Natural killer cell (primary cell): ENCODE measurements at regions not wholly inside any gene's neighbourhood (a gene's known extent, or its start where the extent isn't known, plus 50 kb on each side); places are given as distances from the start of the nearest gene placed in this dataset.

ENCODE experiments used
- ATAC-seq, 3 donors: fragments of 150-1000 bp in 2 of 3; fragments of 200-7000 bp in 1 of 3; cut with Tn5 transposase; 1 replicate in 1 of 3; 2 replicates in 2 of 3; pipeline ENCODE4 v1.10.0; 2021; ENCODE audit warnings: mild to moderate bottlenecking in 2 of 3, moderate library complexity in 2 of 3
- DNase-seq, 2 donors: peaks; one replicate each; pipeline versions ENCODE4 v3.0.0 to v3.0.0-alpha.2; 2013 to 2021; ENCODE audit warnings: mixed read lengths in 1 of 2
- H3K27ac ChIP-seq: one replicate; pipeline ENCODE4 v1.5.1; 2013; ENCODE audit warnings: mild to moderate bottlenecking, low read length
- H3K27me3 ChIP-seq: one replicate; pipeline ENCODE4 v1.6.1; 2013; ENCODE audit warnings: low read length; ENCODE audit not compliant: control insufficient read depth, insufficient read depth
- H3K36me3 ChIP-seq: one replicate; pipeline ENCODE4 v1.6.1; 2013; ENCODE audit warnings: low read length; ENCODE audit not compliant: control insufficient read depth, insufficient read depth
- H3K4me1 ChIP-seq: one replicate; pipeline ENCODE4 v1.6.1; 2013; ENCODE audit warnings: low read length; ENCODE audit not compliant: control insufficient read depth, insufficient read depth
- H3K4me3 ChIP-seq: one replicate; pipeline ENCODE4 v1.5.1; 2013; ENCODE audit warnings: low read length
- H3K9me3 ChIP-seq: one replicate; pipeline ENCODE4 v1.6.1; 2013; ENCODE audit warnings: low read length; ENCODE audit not compliant: control insufficient read depth, insufficient read depth
- H3K27ac Mint-ChIP-seq, 2 donors: one replicate each; pipeline ENCODE4 v1.8.0; 2022; ENCODE audit warnings: mild to moderate bottlenecking in 2 of 2, mixed read lengths in 2 of 2, moderate library complexity in 1 of 2
- H3K27me3 Mint-ChIP-seq, 2 donors: one replicate each; pipeline ENCODE4 v1.8.0; 2022; ENCODE audit warnings: low read depth in 2 of 2, mixed read lengths in 2 of 2
- H3K36me3 Mint-ChIP-seq: one replicate; pipeline ENCODE4 v1.8.0; 2022; ENCODE audit warnings: mixed read lengths
- H3K4me1 Mint-ChIP-seq, 2 donors: one replicate each; pipeline ENCODE4 v1.8.0; 2022; ENCODE audit warnings: mixed read lengths in 2 of 2
- H3K4me3 Mint-ChIP-seq: one replicate; pipeline ENCODE4 v1.8.0; 2022; ENCODE audit warnings: mild to moderate bottlenecking, moderate library complexity, mixed read lengths
- H3K9me3 Mint-ChIP-seq, 2 donors: one replicate each; pipeline ENCODE4 v1.8.0; 2022; ENCODE audit warnings: mixed read lengths in 2 of 2
- WGBS: methylation state at CpG from one replicate; pipeline ENCODE4 v1.1.7; 2013; ENCODE audit warnings: missing lambda C conversion rate; ENCODE audit not compliant: insufficient coverage; 5-methylcytosine and 5-hydroxymethylcytosine counted together
- intact Hi-C: fragments of 100-400 bp; cut with micrococcal nuclease; formaldehyde crosslinking; loops from one replicate; pipeline ENCODE4 v1.14.2; 2022
- TF ChIP-seq, protein P1 (sequence below): fragments of 200-600 bp; IDR thresholded peaks from one replicate; pipeline ENCODE4 v1.8.0; 2022; ENCODE audit warnings: antibody characterized with exemption

DNA sequence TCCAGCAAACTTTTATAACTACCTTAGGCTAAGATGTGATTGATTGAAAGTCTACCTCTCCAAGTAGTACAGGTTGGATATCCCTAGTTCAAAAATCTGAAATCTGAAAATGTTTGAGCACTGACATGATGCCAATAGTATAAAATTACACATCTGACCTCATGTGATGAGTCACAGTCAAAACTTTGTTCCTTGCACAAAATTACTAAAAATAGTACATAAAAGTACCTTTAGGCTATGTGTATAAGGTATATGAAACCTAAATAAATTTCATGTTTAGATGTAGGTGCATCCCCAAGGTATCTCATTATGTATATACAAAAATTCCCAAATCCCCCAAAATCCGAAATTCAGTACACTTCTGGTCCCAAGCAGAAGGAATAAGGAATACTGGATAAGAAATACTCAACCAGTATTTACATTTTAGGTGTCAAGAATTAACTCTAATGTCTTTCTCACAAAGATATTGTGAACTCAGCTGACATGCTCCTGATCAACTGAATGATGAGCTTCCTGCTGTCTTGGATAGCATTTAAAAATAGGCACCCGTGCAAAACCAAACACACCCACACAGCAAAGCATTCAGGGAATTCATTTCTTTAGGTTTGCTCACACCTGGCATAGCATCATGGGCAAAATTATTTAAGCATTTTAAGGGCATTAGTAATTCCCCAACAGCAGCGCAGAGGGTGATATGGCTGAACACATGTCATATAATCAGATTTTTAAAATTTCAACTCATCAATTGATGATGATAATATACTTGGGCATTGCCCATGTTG lies 497.4 kb upstream of the MEIS1 start:
- no peak for DNase-seq
- Histone ChIP-seq H3K27ac (no peak overlapping the region), H3K9me3 (no peaks in the 10 kb centered on the region), H3K4me1 (no peaks in the 10 kb centered on the region), H3K27me3 (no peaks in the 10 kb centered on the region), H3K4me3 (no peak overlapping the region), H3K36me3 (no peaks in the 10 kb centered on the region)
- no peak overlapping the region for H3K4me3 Mint-ChIP-seq
- peaks cover 0 to 6% of the 10 kb centered on the region in 2 donors for H3K4me1 Mint-ChIP-seq
- intact Hi-C loops = no loop called here
- TF ChIP-seq, protein P1, sequence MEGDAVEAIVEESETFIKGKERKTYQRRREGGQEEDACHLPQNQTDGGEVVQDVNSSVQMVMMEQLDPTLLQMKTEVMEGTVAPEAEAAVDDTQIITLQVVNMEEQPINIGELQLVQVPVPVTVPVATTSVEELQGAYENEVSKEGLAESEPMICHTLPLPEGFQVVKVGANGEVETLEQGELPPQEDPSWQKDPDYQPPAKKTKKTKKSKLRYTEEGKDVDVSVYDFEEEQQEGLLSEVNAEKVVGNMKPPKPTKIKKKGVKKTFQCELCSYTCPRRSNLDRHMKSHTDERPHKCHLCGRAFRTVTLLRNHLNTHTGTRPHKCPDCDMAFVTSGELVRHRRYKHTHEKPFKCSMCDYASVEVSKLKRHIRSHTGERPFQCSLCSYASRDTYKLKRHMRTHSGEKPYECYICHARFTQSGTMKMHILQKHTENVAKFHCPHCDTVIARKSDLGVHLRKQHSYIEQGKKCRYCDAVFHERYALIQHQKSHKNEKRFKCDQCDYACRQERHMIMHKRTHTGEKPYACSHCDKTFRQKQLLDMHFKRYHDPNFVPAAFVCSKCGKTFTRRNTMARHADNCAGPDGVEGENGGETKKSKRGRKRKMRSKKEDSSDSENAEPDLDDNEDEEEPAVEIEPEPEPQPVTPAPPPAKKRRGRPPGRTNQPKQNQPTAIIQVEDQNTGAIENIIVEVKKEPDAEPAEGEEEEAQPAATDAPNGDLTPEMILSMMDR = no peak
- H3K9me3 Mint-ChIP-seq = no peaks in the 10 kb centered on the region
- no peak for ATAC-seq
- WGBS = 100% methylated on average over 2 of the region's 3 CpGs
- no peaks in the 10 kb centered on the region for H3K27me3 Mint-ChIP-seq
- no peaks in the 10 kb centered on the region for H3K36me3 Mint-ChIP-seq
- no peak overlapping the region for H3K27ac Mint-ChIP-seq

DNA sequence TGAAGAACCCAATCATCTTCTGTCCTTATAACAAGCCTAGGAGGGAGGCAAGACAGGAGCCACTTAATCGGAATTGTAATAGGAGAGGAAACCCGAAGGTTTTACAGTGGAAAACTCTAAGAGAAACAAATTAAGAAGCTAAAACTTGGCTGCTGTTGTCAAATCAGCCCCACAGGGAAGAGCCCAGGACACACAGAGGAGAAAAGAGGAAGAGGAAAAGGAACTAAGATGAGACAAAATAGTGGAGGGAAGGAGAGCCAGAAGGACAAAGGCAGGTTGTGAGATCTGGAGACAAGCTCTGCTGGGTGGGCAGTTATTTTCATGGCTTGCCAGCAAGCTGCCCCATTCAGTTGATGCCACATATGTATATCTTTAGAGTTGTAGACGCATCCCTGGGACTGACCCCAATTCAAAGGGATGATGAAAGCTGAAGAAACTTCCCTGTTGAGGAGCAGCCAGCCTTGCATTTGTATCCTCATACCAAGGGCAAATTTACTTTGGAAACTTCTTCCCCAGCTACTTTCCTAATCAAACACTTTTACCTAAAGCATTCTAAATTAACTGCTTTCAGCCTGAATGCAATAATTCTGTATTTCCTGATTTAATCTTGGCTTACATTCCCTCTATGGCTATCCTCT lies 499.8 kb upstream of the MEIS1 start:
- Histone ChIP-seq H3K9me3 (no peaks in the 10 kb centered on the region), H3K36me3 (no peaks in the 10 kb centered on the region), H3K4me3 (no peak overlapping the region), H3K27me3 (no peaks in the 10 kb centered on the region), H3K4me1 (peaks cover 5% of the 10 kb centered on the region), H3K27ac (no peak overlapping the region)
- DNase-seq (no peak), ATAC-seq (no peak)
- Mint-ChIP-seq H3K4me3 (no peak overlapping the region), H3K4me1 (peaks cover 11 to 16% of the 10 kb centered on the region in 2 donors), H3K36me3 (no peaks in the 10 kb centered on the region), H3K9me3 (peaks cover 0 to 2% of the 10 kb centered on the region in 2 donors), H3K27me3 (no peaks in the 10 kb centered on the region), H3K27ac (no peak overlapping the region)
- WGBS = 82% methylated on average over 3 of the region's 3 CpGs
- intact Hi-C loops = no loop called here
- TF ChIP-seq, protein P1 = no peak

DNA sequence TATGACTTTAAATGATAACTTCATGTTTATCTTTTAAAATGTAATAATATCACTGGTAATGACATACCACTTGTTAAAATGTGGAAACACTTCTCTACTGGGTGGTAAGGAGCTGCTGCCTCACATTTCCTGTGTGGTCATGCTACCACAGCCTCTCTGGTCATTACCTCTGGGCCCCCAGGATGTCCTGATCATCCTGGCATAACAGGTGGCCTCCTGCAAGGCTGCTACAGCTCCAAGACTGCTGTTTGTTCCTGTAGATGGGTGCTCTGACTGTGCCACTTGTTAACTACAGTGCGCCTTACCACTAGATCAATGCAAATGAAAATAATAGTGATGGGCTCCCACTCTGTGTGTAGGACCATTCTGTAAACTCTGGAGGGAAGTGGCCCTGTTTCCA lies 500.2 kb upstream of the SPRED2 start:
- DNase-seq (no peak), ATAC-seq (peak in 1 of 3 donors; percentile 34)
- TF ChIP-seq, protein P1 = no peak
- WGBS = 91% methylated on average over 1 of the region's 1 CpG
- Histone ChIP-seq H3K4me1 (peaks cover 5% of the 10 kb centered on the region), H3K4me3 (no peak overlapping the region), H3K27me3 (no peaks in the 10 kb centered on the region), H3K9me3 (no peaks in the 10 kb centered on the region), H3K36me3 (no peaks in the 10 kb centered on the region), H3K27ac (no peak overlapping the region)
- H3K27me3 Mint-ChIP-seq = no peaks in the 10 kb centered on the region
- no peak overlapping the region for H3K4me3 Mint-ChIP-seq
- no peaks in the 10 kb centered on the region for H3K36me3 Mint-ChIP-seq
- intact Hi-C loops = no loop called here
- H3K27ac Mint-ChIP-seq = no peak overlapping the region
- peaks cover 0 to 2% of the 10 kb centered on the region in 2 donors for H3K9me3 Mint-ChIP-seq
- peaks cover 12 to 16% of the 10 kb centered on the region in 2 donors for H3K4me1 Mint-ChIP-seq
